ENCODE measurements at regions not wholly inside any gene's neighbourhood (a gene's known extent, or its start where the extent isn't known, plus 50 kb on each side); places are given as distances from the start of the nearest gene placed in this dataset.

DNA sequence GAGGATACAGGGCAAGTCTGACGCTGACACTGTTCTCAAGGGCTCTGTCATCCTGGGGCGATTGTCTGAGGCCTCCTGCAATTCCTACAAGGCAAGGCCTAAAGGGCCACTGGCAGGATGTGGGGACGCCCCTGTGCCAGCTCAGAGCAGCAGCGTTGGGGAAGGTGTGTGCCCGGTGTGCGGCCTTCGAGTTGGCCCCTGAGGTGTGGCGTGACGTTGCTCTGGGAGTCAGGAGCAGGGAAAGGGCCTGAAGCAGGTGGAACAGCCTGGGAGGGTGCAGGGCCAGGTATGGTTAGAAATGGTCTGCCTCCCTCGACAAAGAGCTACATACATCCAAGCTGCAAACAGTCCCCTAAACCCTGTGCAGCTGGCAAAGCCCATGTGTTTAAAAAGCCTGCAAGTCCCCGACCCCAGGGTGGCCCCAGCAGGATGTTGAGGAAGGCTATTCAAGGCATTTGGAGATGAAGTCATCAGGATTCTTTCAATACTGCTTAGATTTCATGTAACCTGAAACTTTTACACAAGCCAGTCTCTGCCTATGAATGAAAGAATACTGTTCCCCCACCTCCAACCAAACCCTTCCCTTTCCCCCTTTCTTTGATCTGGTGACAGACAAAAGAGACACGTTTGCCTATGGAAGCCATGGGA is 142.5 kb upstream of the TNS3 start:
- DNase-seq (ENCODE audit: low spot score) = peak; percentile 44

DNA sequence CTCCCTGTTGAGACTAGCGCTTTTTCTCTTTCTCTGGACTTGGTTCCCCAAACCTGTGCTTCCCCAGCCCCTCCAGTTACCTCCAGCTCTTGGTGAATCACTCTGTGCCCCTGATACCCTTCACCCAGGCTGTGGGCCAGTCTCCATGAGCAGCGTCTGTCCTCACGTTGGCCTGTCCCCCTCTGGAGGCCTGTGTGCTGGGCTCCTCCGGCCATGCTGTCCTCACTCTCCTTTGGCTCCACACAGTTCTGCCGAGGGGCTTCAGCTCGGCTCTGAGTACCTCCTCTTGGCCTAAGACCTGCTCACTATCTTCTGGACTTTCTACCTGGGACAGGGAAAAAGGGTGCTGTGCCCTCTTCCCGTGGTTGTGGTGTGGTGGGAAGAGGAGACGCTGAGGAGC is 140.2 kb upstream of the TNS3 start:
- peak; percentile 34 for DNase-seq (ENCODE audit: low spot score)

DNA sequence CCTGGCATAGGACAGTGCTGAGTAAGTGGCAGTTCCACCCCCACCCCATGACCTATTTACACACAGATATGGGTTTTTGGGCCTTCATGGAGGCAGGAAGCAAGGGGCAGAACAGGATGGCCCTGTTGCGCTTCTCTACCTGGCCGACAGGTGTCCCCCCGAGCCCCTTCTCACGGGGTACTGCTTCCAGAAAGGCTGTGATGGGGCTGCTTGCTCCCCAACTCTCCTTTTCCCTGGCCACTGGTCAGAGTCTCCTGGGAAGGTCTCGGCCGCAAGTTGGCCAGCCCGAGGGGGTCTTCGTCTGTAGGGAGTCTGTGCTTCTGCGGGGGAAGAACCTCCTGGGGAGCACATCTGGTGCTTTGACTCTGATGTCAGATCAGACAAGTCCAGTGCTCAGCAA is 139.8 kb upstream of the TNS3 start:
- DNase-seq (ENCODE audit: low spot score) = peak; percentile 29

GRCh38 chr7:47720907-47721244 is 139.0 kb upstream of the TNS3 start:
- DNase-seq (ENCODE audit: low spot score) = no peak

GRCh38 chr7:47720141-47720906 is 138.4 kb upstream of the TNS3 start:
- DNase-seq (ENCODE audit: low spot score) = peak; percentile 39

DNA sequence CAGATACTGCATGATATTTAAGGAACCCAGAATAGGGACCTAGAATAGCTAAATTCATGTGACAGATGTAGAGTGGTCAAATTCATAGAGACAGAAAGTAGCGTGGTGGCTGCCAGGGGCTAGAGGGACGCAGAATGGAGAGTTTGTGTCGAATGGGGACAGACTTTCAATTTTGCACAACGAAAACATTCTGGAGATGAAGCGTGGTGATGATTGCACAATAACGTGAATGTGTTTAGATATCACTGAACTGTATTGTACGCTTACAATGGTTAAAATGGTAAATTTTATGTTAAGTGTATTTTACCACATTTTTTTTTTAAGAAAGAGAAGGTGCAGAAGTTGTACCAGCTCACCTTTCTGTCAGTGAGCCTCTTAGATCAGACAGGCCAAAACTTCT is 137.8 kb upstream of the TNS3 start:
- DNase-seq (ENCODE audit: low spot score) = no peak

DNA sequence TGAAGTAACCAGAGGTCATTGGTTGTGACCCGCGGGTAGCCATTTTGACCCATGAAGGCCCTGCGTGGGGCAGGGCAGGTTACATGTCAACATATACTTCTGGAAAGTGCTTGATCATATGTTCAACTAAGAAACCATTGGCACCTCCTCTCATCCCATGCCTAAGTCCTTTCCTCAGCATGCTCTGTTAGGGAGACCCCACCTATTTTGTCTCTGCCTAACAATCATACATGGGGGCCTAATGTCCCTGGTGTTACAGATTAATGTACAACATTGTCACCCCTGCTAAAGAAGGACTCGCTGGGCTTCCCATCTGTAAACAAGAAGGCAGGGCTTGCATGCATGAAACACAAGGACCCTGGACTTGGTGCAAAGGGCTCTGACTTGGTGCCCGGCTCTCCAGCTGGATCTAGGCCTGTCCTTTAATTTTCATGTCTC is 133.7 kb upstream of the TNS3 start:
- no peak for DNase-seq (ENCODE audit: low spot score)

DNA sequence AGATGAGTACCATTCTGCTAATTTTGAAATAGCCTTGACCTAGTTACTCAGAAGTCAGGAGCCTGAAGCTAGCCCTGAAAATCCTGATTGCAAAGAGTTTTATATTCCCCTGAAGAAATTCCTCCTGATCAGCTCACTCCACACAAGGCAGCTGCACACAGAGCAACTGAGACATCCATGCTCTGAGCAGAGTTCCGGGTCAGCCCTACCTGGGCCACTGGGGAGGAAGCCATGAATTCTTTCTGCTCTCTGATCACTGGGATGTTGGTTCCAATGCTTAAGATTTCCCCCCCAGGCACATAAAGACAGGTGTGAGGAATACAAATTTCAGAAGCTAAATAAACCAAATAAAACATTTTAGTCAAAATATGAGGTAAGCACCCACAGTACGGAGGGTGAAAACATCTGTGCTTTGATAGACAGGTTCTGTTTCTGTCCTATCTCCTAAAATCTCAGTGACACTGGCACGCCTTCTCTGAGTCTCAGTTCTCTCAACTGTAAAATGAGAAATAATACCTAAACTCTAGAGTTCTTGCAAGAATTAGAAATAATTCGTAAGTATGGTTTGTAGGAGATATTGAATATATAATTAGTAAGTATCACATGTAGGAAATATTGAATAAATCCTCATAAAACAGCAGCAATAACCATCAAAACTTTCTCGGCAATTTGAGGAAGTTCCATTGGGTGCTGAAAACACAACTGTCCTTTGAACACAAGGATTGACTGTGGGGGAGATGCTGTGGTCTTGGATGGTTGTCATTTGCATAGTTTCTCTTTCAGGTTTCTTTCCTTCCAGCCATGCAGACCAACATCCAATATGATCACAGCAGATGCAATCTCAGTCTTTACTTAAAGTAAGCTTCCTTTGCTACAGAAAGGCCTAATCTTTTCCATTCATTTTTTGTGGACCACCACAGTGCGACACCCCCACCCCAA is 133.0 kb upstream of the TNS3 start:
- no peak for DNase-seq (ENCODE audit: low spot score)

- no peak for DNase-seq (ENCODE audit: low spot score)
Observed at GRCh38 chr7:47713595-47713994, 131.7 kb upstream of the TNS3 start.

- DNase-seq (ENCODE audit: low spot score) = no peak
Observed at GRCh38 chr7:47712416-47712815, 130.5 kb upstream of the TNS3 start.

DNA sequence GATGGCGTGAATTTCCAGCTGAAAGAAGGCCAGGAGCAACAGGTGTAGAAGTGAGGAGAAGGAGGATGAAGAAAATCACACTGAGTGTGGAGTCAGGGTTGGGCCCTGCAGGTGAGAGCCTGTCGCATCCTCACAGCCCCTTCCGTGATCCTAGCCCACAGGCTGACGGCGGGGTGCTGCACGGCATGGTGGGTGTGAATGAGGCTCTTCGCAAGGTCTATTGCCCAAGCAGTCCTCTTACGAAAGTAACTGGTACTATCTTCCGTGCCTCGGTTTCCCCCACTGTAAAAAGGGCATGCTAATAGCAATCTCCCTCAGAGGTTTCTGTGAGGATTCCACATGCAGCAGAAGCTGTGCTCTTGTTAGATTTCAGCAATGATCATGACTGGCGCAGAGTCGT is 129.9 kb upstream of the TNS3 start:
- DNase-seq (ENCODE audit: low spot score) = no peak

GRCh38 chr7:47710201-47710935 is 128.5 kb upstream of the TNS3 start:
- no peak for DNase-seq (ENCODE audit: low spot score)

DNA sequence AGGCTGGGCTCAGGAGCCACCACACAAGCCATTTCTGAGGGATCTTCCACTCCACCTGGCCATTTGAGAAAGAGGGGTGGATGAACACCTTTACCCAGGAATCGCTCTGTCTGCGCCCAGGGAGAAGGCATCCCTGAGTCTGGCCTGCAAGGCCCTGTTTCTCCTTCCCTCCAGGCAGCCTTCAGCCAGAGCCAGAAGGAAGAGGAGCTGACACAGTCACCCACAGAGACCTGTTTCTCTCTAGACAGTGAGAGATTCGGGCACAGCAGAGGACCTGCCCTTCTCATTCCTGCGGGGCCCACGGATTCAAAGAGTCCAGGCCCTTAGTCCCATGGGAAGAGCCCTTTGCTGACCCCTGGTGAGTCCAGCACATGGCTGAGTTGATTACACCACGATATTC is 127.5 kb upstream of the TNS3 start:
- DNase-seq (ENCODE audit: low spot score) = no peak

DNA sequence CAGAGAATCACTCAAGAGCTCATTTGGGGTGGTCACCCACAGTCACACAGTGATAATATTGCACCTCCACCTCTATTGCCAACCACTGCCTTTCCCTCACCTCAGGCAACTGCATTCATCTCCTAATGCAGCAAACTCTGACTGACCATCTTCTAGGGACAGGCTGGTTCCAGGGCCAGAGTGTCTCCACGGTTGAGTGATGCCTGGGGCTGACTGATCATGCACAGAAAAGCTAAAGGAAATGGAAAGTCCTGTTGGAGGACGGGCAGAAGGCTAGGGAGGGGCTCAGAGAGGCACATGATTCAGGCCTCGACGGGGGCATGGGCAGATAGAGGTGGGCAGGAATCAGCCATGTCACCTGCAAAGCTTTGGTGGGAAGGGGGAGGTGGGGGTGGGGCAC is 127.1 kb upstream of the TNS3 start:
- no peak for DNase-seq (ENCODE audit: low spot score)

- no peak for DNase-seq (ENCODE audit: low spot score)
Observed at GRCh38 chr7:47707583-47707982, 125.7 kb upstream of the TNS3 start.

DNA sequence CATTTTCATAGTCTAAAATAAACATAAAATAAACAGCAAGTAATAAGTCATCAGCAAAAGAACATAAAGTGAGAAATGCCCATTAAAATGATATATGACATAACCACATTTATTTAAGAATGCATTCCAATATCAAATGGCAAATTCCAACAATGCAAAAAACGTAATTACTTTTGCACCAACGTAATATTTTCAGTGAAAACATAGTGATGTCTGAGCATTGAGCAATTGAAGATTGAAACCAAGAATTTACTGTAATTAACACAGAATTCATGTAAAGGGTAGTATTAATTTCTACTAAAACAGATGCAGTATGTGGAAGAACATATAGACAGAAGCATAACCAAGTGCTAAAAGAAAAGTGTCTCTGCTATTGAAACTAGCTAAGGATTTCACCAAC is 123.0 kb upstream of the TNS3 start:
- DNase-seq (ENCODE audit: low spot score) = no peak

- DNase-seq (ENCODE audit: low spot score) = no peak
Observed at GRCh38 chr7:47702080-47702479, 120.2 kb upstream of the TNS3 start.

DNA sequence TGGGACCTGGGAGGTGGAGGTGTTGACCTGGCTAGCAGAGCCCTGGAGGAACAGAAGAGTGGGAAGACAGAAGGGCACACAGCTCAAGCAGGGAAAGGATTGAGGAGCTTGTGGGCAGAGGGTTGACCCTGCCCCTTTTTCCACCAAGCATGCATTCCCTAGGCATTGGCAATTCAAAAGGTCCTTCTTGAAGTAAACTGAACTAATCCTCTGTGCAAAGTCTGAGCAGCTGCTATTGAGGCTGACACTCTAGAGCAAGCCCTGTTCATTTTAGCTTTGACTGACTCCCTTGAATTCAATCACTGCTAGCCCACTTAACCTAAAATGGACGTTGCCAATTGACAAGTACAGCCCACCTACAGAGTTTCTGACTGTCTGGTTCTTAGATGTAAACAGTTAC is 116.5 kb upstream of the TNS3 start:
- DNase-seq (ENCODE audit: low spot score) = no peak

DNA sequence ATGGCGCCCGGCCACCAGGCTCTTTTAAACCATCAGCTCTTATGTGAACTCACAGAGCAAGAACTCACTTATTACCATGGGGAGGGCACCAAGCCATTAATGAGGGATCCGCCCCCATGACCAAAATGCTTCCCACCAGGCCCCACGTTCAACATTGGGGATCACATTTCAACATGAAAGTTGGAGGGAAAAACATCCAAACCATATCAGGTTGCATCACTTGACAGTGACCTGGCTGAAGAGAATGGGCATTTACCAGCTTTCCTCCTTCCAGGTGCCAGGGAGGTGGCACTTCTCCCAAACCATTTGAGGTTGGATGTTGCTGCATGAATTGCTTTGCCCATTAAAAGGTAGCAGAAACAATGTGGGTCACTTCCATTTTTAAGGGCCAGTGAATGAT is 115.6 kb upstream of the TNS3 start:
- no peak for DNase-seq (ENCODE audit: low spot score)

GRCh38 chr7:47696152-47696710 is 114.3 kb upstream of the TNS3 start:
- DNase-seq (ENCODE audit: low spot score) = no peak

DNA sequence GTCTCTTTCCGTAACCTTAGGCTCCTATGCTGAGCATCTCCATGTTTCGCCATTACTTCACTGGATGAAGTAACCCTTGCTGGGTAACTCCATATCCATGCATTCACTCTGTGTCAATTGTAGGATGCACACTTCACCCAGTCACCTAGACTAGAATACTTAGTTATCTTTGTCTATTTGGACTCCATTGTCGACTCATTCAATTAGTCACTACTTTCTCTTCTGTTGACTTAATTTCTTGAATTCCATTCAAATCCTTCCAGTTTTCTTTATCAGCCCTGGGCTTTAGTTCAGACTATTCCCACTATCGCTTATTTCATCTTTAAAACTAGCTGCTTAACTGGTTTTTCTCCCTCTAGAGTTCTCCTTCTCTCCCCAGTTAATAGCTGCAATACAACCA is 111.3 kb upstream of the TNS3 start:
- DNase-seq (ENCODE audit: low spot score) = no peak

DNA sequence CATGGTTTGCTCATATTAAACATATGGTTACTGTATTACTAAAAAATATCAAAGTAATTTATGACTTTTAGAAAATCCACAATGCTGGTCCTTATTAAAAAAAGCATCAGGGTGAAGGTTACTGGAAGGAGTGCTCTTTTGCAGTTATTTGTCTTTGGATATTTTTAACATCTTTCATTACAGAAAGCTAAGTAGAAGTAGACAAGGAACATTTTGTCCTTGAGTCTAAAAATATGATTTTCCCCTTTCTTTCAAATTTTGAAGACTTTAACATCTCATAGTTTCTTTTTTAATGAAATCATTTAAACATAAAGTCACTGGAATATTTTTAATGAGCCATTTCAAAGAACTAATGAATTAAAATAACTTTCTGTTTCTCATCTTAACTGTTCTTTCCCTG is 110.1 kb upstream of the TNS3 start:
- DNase-seq (ENCODE audit: low spot score) = no peak
